ENCODE measurements at regions not wholly inside any gene's neighbourhood (a gene's known extent, or its start where the extent isn't known, plus 50 kb on each side); places are given as distances from the start of the nearest gene placed in this dataset.

DNA sequence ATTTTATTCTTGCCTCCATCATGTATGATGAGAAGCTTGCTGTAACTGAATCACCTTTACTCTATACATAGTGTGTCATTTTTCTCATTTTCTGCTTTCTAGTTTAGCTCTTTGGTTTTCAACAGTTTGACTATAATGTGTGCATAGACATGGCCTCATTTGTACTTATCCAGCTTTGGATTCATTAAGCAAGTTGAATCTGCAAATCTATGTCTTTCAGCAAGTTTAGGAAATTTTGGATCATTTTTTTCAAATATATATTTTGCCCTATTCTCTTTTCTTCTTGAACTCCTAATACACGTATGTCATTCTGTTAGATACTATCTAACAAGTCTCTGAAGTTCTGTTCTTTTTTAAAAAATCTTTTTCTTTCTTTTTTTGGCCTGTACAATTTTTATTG lies 57.8 kb downstream of the PRLHR start:
- DNase-seq, result no peak

DNA sequence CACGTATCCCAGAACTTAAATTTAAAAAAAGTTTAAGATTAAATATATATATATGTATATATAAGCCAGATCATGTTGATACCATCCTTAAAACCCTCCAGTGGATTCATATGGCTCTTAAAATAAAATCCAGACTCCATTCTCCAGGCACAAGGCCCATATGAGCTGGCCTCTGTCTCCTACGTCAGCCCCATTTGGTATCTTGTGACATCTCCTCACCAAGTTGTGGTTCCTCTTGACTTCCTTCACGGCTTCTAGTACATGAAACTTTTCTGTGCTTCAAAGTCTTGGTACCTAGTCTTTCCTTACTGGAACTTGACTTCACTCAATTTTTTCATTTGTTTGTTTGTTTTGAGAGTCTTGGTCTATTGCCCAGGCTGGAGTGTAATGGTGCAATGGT lies 61.3 kb downstream of the PRLHR start:
- no peak for DNase-seq

DNA sequence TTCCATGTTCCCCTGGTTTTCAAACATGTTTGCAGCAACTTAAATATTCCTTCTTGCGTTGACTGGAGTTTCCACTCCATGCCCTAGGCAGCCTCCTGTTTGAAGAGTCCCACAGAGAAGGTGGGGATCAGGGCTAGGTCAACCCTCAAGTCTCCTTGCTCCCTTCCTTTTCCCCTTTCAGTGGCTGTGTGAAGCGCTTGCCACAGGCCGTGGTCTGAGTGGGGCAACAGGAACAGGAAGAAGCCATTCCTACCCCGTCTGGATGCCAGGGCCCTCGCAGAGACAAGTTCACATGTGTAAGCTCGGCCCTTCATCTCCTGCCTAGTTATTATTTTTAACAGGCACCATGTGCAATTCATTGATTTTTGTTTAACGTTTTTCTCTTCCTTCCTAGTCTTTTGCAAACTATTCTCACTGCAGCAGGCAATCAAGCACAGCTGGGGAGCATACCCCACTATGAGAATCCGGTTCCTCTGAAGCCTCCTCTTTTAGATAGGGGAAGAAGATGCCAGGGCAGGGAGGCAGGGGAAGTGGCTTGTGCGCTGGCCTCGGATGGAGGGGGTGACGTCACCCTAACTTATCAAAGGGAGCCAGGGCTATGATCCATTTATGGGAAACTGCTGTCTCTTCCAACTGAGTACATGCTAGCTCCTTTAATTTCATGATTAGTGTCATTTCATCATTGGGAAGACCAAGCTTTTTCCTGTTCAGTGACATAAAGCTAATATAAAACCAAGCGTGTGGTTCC lies 64.2 kb downstream of the PRLHR start:
- no peak for DNase-seq

DNA sequence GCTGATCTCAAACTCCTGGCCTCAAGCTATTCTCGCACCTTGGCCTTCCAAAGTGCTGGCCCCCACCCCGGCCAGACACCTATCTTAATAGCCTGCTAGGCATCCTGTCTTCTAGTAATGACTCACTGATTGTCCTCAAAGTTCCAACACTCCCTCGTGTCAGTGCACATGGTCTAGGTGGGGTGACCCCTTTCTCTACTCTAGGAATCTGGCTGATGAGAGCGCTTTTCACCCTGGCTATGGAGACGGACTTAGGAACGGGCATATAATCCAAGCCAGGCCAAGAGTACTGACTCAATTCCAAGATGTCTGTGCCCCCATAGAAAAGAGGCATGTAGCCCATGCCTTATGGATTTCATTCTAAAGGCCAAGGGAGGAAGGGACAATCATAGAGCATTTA lies 67.0 kb downstream of the PRLHR start:
- DNase-seq, result no peak

DNA sequence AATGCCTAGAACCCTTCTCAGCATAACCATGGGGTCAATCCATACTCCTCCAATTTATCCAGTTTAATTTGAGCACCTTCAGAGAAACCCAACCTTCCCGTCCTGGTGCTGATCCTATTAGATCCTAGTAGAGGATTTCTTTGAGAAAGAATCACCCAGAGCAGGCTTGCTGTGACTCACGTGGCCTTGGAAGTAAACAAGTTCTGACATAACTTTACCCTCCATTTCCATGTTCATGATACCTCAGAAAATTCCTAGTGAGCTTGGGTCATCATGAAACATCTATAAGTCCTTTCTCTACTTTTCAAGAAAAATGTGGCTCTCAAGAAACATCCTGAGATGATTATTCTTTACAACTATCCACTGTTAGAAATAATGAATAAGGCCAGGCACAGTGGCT lies 71.7 kb downstream of the PRLHR start:
- no peak for DNase-seq

DNA sequence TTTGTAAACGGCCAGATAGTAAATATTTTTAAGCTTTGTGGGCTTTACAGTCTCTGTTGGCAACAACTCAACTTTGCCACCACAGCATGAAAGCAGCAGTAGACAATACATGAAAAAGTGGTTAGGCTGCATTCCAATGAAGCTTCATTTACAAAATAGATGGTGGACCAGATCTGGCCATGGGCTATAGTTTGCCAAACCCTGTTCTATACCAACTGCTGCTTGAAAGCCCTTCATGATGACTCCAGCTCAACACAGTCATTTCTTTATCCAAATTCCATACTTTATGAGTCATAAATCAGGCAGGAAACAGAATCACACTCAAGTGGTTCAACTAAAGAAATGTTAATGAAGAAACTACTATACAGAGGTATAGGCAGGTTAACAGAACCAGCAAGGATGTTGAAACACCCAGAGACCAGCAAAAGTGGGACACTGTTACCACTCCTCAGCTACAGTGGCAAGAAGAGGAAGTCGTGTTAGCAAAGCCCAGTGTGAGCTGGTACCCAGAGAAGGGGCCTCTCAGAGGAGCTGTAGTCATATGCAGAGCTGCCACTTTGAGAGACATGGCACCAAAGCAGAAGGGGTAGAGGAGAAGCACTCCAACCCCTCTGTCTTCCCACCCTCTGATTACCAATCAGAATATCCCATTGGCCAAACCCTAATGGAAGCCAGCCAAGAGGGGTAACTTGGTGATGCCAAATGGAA lies 72.5 kb downstream of the PRLHR start:
- peak; percentile 52 for DNase-seq

DNA sequence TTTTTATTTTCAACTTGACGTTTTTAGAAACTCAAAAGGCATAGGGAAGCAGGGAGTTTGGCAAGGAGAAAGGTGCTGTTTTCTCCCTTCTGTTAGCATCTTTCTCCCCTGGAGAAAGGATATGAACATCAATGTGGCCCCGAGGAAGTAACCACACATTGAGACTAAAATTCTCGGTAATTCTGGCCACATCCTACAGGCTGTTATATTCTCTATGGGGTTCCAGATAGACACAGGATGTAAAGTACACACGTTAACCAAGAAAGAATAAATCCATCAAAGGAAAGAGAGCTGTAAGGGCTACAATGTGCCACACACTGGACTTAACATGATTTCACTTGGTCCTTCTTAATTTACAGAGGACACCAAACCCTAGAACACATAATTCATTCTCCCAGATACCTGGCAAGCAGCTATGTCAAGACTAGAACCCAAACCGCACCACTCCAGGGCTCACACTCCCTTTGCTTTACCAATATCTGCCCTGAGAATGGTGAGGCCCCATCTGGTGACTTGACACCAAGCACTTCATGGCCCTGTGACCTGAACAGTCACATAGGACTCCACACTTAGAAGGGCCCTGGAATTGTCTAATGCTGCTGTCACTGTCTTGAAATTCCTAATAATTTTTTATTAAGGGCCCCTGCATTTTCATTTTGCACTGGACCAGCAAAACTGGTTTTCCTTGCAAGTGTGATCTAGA lies 73.9 kb downstream of the PRLHR start:
- no peak for DNase-seq

DNA sequence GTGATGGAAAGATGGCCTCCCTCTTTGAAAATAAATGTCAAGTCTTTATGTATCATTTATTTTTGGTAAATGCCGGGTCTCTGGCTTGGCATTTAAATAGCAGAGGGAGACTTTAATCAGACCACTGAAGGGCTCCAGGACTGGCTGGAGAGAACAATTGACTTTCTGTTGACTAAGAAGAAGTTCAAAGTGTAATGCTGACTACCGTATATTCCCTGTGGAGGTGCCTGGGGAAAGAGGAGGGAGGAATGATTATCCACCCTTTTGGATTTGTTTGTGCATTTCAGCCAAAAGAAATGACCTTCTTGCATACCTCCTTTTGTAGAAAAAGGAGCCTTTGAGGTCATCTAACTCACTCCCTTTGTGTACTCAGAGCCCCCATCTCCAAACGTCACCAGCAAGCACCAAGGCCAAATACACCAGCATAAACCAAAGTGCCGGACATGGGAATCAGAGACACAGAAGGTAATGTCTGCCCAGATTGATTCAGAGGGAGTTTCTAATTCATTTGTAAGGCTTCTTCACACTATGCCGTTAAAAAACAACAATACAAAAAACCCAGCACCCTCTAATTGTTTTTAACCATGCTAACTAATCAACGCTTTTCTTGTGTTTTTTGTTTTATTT lies 75.2 kb downstream of the PRLHR start:
- DNase-seq, result no peak

DNA sequence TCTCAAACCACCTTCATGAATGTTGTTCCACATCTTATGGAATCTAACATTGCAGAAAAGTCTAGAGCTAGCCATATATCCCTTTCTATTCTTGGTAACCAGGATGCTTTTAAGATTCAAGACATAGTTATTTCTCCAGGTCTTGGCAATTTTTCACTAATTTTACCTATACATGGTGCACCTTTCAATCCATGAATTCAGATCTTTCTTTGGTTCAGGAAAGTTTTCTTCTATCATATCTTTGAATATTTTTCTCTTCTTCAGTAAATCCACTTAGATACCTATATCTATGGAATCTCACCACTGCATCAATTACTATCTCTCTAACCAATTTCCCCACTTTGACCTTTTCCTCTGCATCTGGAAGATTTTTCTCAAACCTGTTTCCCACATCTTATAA lies 77.4 kb downstream of the PRLHR start:
- no peak for DNase-seq

DNA sequence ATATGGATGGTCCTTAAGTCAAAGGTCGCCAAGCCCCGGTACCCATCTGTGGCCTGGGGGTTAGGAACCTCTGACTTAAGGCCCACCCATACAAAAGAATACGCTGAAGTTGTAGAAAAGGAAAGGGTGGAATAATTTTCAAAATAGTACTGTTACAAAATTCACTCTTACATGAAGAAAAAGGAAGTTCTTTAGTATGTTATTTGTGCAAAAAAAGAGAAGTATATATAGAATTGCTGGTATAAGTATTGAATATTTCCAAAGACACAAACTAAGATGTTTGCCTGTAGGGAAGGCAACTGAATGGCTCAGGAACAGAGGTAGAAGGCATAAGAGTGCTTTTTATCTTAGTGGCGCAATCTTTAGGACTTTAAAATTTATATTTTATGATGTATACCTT lies 78.7 kb downstream of the PRLHR start:
- DNase-seq, result no peak

DNA sequence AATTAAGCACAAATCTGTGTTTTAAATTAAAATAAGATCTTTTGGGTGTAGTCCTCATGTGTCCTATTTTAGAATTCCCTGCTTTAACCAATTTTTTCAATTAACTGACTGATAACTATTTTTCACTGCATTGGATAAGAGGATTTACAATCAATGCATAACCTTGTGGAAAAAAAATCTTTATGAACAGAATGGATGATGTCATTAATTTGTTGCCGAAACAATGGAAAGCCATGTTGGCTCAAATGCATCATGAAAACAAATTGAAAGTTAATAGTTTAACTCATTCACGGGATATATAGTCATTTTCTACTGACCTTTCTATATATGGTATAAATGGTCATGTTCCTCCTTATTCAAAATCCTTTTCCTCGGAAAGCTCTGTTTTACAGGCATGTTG lies 82.3 kb downstream of the PRLHR start:
- DNase-seq, result no peak

DNA sequence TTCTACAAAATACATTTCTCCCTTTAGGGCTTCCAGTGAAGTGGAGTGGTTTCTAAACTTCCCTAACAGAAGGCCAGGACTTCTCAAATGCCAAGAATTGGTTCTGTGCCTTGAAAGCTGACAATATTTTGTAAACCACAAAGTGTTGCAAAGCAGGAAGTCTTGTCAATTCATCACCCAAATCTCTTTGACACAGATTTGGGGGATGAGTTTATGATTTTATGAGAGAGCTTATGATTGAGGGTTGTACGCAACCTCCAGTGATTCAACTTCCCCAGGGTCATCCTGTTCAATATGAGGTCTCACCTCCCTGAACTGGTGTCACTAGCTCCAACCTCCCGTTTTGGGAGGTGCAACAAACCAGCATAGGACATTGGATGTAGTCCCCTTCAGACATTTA lies 83.7 kb downstream of the PRLHR start:
- no peak for DNase-seq

DNA sequence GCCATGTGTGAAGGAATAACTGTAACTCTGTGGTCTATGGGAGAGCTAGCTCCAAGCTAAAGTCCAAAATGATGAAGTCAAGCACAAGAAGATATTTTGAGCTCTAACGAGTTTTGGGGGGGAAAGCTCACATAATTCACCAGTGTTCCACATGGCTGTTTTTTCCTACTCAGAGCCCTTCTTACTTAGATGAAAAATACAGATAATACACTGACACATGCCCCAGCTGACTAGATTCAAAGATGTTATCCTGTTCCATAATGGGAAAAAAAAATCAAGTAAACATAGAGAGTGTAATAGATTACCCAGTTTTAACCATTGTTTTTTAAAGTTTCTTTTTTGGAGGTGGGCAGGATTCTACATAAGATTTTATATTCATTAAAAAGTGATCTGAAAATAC lies 86.6 kb downstream of the PRLHR start:
- no peak for DNase-seq

DNA sequence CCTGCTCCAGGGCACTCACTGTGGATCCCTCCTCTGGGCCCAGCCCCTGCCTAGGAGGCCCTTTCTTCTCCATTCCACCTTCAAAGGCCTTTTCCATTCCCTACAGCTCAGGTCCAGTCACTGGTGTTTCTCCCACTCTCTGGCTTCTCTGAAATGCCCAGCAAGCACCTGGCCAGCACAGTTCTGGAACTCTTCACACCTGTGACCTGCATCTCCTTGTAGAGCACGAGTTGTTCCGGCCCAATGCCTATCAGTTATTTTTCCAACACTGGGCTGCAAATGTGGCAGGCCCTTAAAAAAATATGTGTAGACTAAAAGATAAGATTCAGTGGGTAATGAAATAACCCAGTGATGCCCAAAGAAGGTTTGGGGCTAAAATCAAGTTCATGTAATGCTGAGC lies 87.1 kb downstream of the PRLHR start:
- DNase-seq, result no peak

DNA sequence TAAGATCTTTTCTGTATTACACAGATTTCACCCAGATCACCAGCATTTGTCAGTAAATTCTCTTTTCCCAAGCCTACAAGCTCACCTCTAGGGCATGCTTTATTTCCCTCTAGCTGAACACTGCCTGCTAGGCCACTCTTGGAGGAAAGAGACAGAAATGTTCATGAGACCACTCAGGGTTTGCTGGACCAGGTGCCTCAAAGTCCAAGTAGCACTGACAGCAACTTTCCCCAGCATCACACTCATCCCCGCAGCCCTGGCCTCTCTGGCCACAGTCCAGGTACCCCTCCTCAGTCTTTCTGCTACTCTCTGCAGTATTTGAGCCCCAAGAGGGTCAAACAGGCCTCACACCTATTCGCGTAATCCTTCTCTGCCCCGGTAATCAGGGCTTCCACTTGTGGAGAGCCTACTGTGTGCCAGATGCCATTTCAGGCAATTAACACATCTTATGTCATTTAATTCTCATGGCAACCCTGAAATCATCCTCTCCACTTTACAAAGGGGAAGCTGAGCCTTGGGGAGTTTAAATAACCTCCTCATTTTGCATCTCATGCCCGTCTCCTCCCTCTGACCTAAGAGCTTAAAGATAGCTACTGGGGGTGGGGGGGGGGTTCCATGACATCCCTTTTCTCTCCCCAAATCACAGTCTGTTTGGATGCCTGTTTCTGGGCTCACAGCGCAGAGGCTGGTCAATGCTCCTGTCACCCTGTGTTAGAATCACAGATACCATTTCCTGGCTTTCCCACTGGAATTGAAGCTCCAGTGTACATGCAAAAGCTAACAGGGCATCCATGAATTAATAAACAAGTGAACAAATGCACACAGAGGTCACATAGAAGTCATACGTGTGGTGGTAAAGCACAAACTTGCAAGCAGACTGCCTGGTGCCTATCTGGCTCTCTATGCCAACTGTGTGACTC lies 88.5 kb downstream of the PRLHR start:
- DNase-seq, result no peak

DNA sequence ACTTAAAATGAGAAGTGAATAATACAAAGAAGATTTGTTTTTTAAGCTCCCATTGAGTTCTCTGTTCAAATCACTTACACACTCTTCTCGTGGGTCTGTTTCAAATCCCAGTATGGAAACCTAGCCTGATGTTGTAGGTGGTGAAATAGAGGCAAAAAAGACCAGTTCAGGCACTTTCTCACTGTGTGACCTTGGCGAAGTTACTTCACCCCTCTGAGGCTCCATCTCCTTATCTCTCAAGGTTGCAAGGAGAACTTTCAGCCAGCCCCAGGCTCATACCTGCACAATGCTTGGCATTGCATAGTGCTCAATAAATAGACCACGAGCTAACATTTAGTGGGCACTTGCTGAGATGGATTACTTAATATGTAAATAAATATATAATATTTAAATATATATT lies 90.1 kb downstream of the PRLHR start:
- DNase-seq, result no peak

DNA sequence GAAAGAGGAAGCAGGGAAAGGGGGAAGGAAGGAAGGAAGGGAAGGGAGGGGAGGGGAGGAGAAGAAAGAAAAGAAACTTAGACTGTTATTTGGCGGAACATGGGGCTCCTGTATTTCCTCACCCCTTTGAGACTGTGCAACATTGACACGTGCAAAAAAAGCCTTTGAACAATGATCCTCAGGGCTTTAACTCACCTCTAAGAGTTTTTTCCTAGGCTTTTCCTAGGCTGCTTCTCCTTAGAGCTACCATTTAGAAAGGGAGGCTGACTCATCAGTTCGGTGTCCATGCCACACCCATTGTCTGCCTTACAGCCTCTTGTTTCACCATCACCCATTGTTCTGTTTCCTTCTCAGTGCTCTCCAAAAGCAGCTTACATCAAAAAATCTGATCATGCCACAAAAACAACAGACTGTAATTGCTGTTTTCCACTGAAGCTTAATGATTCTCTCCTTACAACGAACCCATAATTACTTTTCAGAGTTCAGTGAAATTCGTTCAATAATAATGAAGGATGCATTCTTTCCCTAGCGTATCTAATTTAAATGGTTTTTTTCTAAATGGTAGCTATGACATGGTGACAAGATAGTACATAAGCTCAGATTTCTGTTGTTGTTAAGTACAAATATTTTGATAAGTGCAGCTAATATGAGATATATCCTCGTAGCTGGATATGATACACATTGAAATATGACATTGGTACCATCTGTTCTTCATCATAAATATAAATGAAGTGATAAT lies 90.8 kb downstream of the PRLHR start:
- DNase-seq, result peak; percentile 36

DNA sequence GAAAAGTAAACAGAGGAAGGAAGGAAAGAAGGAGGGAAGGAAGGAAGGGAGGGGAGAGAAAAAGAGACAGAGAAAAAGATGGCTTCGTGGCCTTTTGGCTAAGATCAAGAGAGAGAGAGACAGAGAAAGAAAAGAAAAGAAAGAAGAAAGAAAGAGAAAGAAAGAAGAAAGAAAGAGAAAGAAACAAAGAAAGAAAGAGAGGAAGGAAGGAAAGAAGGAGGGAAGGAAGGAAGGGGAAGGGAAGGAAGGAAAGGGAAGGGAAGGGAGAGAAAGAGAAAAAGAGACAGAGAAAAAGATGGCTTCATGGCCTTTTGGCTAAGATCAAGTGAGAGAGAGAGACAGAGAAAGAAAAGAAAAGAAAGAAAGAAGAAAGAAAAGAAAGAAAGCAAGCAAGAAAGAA lies 91.4 kb downstream of the PRLHR start:
- DNase-seq, result no peak

DNA sequence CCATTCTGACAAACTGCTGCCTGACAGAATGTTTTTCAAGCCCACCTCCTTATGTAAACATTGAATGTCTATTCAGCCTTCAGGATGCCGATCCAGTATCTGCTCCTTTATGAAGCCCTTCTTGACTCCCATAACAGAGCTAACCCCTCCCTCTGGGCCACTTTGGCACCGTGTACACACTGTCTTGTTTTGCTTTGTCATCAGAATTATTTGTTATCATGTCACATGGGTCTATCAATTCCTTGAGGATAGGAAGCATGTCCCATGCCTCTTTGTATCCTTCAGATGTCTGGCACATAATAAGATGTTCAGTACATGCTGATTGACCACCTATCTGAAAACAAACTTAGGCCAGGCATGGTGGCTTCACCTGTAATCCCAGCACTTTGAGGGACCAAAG lies 92.3 kb downstream of the PRLHR start:
- no peak for DNase-seq

DNA sequence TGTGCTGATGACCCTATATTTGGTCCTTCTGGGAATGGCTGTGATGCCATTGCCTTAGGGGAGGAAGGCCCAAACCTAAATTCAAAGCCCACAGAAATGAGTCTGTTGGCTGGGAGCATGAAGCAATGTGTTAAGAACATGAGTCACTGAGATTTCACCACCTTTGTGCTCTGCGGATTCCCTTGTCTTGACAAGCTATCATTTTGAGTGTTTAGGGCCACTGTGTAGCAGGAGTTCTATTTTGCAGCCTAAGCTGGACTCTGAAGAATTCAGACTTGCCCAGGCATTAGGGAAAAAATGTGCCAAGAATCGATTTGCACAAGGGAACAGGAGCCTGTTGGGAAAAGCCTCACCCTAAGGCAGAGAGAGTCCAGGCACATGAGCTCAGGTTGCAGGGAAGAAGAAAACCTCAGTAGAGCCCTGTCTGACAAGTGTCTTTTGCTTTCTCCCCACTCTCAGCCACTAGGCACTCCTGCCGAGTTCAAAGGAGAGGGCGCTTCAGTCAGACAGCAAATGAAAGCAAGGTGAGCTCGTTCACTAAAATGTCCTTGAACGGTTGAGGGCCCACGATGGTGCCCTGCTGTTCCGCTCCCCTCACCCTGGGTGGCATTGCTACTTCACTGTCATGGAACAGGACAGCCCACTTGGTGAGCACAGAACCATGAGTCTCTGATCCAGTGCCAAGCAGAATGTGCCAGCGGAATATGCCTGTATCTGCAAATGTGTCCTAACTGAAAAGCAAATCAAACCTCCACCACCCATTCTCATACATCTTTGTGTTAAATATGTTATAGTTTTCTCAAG lies 93.6 kb downstream of the PRLHR start:
- DNase-seq, result no peak

DNA sequence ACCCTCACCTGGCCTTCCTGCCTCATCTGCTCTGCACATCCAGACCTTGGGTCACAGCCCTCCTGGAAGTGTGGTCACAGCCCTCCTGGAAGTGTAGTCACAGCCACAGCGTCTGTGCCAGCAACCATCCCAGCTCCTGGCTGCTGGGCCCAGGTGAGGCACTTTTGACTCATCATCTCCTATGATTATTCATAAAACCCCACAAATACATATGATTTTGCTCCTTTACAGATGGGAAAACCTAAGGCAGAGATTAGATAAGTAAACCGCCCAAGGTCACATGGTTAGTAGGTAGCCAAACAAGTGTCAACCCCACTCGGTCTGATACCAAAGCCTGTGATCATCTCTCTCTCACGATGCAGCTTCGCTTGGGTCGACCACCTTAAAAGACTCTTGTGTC lies 94.3 kb downstream of the PRLHR start:
- DNase-seq, result no peak
